Bronchial epithelial cell (primary cell): ENCODE measurements at regions not wholly inside any gene's neighbourhood (a gene's known extent, or its start where the extent isn't known, plus 50 kb on each side); places are given as distances from the start of the nearest gene placed in this dataset.

ENCODE experiments used
- DNase-seq: peaks from one replicate; pipeline ENCODE4 v3.0.0-alpha.2; 2010; ENCODE audit warnings: low read depth
- FAIRE-seq: peaks from 2 replicates; lab custom pipeline; 2011; peaks lifted over from hg19 to GRCh38; lab: Jason Lieb, UNC
- H3K27me3 ChIP-seq: 2 replicates; pipeline ENCODE4 v1.5.1; 2011; ENCODE audit warnings: low read length; ENCODE audit not compliant: control insufficient read depth, insufficient read depth
- H3K36me3 ChIP-seq: 2 replicates; pipeline ENCODE4 v1.5.1; 2011; ENCODE audit warnings: low read length; ENCODE audit not compliant: control insufficient read depth, insufficient read depth
- H3K4me3 ChIP-seq: 2 replicates; pipeline ENCODE4 v1.5.1; 2011; ENCODE audit warnings: mild to moderate bottlenecking, low read depth, low read length, control low read depth
- CTCF ChIP-seq: IDR thresholded peaks from 2 replicates; pipeline ENCODE4 v1.5.1; 2011; ENCODE audit warnings: mild to moderate bottlenecking, moderate library complexity, low read length, control low read depth, inconsistent platforms; ENCODE audit not compliant: insufficient read depth, severe bottlenecking

GRCh38 chr19:34831714-34832113 lies 58.7 kb upstream of the ZNF599 start:
- DNase-seq, result no peak
- FAIRE-seq, result no peak
- H3K36me3 ChIP-seq, result no peaks in the 10 kb centered on the region
- H3K27me3 ChIP-seq, result no peaks in the 10 kb centered on the region
- H3K4me3 ChIP-seq, result no peak overlapping the region
- no peak for TF ChIP-seq CTCF

GRCh38 chr19:34828156-34828555 lies 55.1 kb upstream of the ZNF599 start:
- no peak for DNase-seq
- no peaks in the 10 kb centered on the region for H3K27me3 ChIP-seq
- no peak overlapping the region for H3K4me3 ChIP-seq
- no peak for FAIRE-seq
- no peaks in the 10 kb centered on the region for H3K36me3 ChIP-seq
- TF ChIP-seq CTCF, result no peak

DNA sequence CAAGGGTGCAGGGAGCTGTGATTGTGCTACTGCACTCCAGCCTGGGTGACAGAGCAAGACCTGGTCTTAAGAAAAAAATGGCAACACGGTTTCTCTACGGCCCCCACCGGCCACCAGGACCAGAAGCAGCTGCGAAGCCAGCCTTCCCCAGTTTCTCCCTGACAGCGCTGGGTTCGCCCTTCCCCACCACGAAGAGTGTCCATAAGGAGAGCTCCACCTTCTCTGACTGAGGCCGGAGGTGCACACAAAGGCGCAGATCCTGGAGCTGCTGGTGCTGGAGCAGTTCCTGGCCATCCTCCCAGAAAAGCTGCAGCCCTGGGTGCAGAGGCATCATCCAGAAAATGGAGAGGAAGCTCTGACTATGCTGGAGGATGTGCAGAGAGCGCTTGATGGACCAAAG lies 52.2 kb upstream of the ZNF599 start:
- DNase-seq (no peak), FAIRE-seq (no peak)
- H3K4me3 ChIP-seq, result no peak overlapping the region
- H3K27me3 ChIP-seq, result no peaks in the 10 kb centered on the region
- TF ChIP-seq CTCF, result no peak
- no peaks in the 10 kb centered on the region for H3K36me3 ChIP-seq

DNA sequence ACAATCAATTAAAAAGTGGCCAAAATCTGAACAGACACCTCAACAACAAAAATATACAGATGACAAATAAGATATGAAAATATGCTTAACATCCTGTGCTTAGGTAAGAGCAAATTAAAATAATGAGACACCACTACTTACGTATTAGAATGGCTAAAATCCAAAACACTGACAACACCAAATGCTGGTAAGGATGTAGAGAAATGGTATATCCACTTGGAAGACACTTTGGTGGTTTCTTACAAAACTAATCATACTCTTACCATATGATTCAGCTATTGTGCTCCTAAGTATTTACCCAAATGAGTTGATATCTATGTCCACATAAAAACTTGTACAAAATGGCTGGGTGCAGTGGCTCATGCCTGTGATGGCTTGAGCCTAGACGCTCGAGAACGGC lies 51.7 kb upstream of the ZNF599 start:
- H3K27me3 ChIP-seq, result no peaks in the 10 kb centered on the region
- FAIRE-seq, result no peak
- TF ChIP-seq CTCF, result no peak
- no peak overlapping the region for H3K4me3 ChIP-seq
- no peak for DNase-seq
- H3K36me3 ChIP-seq, result no peaks in the 10 kb centered on the region
